ENCODE measurements at regions not wholly inside any gene's neighbourhood (a gene's known extent, or its start where the extent isn't known, plus 50 kb on each side); places are given as distances from the start of the nearest gene placed in this dataset.

DNA sequence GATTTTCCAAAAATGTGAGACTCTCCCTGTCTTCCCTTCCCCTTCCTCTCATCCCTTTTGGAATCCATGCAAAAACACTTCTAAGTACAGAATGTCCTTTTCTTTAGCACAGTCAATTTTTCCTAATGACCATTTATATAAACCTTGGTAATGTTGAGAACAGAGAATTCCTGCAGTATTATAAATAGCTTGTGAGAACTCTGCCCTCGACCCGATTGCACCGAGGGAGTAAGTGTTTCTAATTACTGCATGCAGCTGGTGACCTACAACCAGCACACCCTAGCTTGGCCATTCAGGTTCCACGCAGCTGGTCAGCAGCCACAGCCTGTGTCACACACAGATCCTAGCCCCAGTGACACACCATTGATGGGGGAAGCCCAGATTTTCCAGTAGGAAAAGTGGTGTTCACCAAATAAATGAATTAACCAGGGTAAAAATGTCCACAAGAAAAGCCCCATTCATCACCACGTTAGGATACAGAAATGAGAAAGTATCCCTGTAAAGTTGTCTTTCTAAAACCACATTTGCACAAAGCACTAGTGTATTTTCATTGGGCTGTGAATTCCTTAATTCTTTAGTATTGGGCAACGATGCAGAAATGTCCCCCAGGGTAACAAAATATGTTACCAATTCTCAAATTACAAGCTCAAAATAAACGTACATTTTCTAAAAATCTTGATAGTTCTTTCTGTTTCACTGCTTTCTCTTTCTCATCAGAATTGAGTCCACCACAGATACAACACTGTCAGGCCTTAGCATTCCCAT, 499.0 kb upstream of the KLF6 start:
- Histone ChIP-seq H3K9me1 (replicated peaks; ENCODE audit: control insufficient read depth, extremely low read depth, insufficient read depth, low read length) (no peaks in the 10 kb centered on the region), H3K36me3 (ENCODE audit: control insufficient read depth in 2 of 2, extremely low read depth in 1 of 2, insufficient read depth in 2 of 2, low read length in 2 of 2) (no peaks in the 10 kb centered on the region), H3K27ac (ENCODE audit: insufficient read depth, low read depth, low read length) (no peak overlapping the region), H3K27me3 (ENCODE audit: control insufficient read depth in 2 of 2, insufficient read depth in 2 of 2, low read length in 2 of 2) (no peaks in the 10 kb centered on the region), H3K4me1 (ENCODE audit: control insufficient read depth, extremely low read depth, insufficient read depth, low read length) (peaks cover 18% of the 10 kb centered on the region), H3K4me3 (replicated peaks in 1 of 3; ENCODE audit: insufficient read depth in 1 of 3, low read depth in 1 of 3, low read length in 3 of 3) (no peak overlapping the region), H3K4me2 (ENCODE audit: insufficient read depth, low read length) (no peak overlapping the region), H3K9me3 (replicated peaks; ENCODE audit: control insufficient read depth, insufficient read depth, low read length) (no peaks in the 10 kb centered on the region), H4K20me1 (replicated peaks; ENCODE audit: control insufficient read depth, extremely low read depth, insufficient read depth, low read length) (no peaks in the 10 kb centered on the region), H2AFZ (ENCODE audit: low read depth, low read length) (no peak overlapping the region), H3K79me2 (ENCODE audit: control insufficient read depth, insufficient read depth, low read length) (no peaks in the 10 kb centered on the region), H3K9ac (replicated peaks; ENCODE audit: extremely low read depth, insufficient read depth, low read length) (no peak overlapping the region)
- DNase-seq (ENCODE audit: low read depth, low spot score) (no peak), FAIRE-seq (no peak)
- POLR2A ChIA-PET = no interaction called here
- no TSS peak for BruUV-seq (replicated peaks)
- CTCF ChIA-PET = interaction anchor here (1.0 kb wide), 1 partner anchor 373 kb away, joined by 3 read pairs; no protein-coding TSS in a partner anchor
- TF ChIP-seq POLR2AphosphoS5 (IDR thresholded peaks at IDR 0.05; ENCODE audit: insufficient read depth, low read depth, low read length) = no peak
- no peak for TF ChIP-seq FOS (IDR thresholded peaks at IDR 0.05; ENCODE audit: borderline replicate concordance, insufficient read depth, low read length)
- TF ChIP-seq GATA2 (IDR thresholded peaks at IDR 0.05; ENCODE audit: insufficient read depth, insufficient read length, low read depth, low read length) = no peak
- no peak for TF ChIP-seq EZH2 (IDR thresholded peaks at IDR 0.05; ENCODE audit: borderline replicate concordance, low read depth, low read length, severe bottlenecking)
- no peak for TF ChIP-seq POLR2A (IDR thresholded peaks at IDR 0.05; ENCODE audit: low read depth, low read length)
- TF ChIP-seq MYC (IDR thresholded peaks at IDR 0.05; ENCODE audit: low read depth, low read length) = no peak
- intact Hi-C loops (cut with micrococcal nuclease) = no loop called here
- dilution Hi-C loops (cut with MboI; ENCODE audit: extremely low pct_ligation_motif_present, low sequenced_read_pairs) = no loop called here

DNA sequence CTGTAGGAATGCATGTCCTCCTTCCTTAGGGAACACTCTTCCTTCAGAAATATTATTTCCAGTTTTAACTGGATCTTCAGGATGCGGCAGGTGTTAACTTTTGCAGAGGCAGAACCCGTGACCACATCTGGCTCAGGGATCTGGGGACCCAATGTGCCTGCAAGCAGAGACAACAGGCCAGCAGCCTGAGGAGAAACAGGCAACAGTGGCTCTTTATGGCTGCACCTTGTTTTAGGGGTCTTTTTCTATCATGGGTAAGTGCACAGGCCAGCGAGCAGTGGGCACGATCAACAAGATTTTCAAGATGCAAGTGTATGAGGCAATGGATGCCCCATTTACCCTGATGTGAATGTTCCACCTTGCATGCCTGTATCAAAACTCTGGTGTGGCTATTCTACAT, 497.5 kb upstream of the KLF6 start:
- POLR2A ChIA-PET = no interaction called here
- Histone ChIP-seq H3K27ac (ENCODE audit: insufficient read depth, low read depth, low read length) (no peak overlapping the region), H3K27me3 (ENCODE audit: control insufficient read depth in 2 of 2, insufficient read depth in 2 of 2, low read length in 2 of 2) (no peaks in the 10 kb centered on the region), H3K4me1 (ENCODE audit: control insufficient read depth, extremely low read depth, insufficient read depth, low read length) (peaks cover 18% of the 10 kb centered on the region), H3K9ac (replicated peaks; ENCODE audit: extremely low read depth, insufficient read depth, low read length) (no peak overlapping the region), H3K79me2 (ENCODE audit: control insufficient read depth, insufficient read depth, low read length) (no peaks in the 10 kb centered on the region), H4K20me1 (replicated peaks; ENCODE audit: control insufficient read depth, extremely low read depth, insufficient read depth, low read length) (no peaks in the 10 kb centered on the region), H3K36me3 (ENCODE audit: control insufficient read depth in 2 of 2, extremely low read depth in 1 of 2, insufficient read depth in 2 of 2, low read length in 2 of 2) (no peaks in the 10 kb centered on the region), H3K4me2 (ENCODE audit: insufficient read depth, low read length) (no peak overlapping the region), H3K9me1 (replicated peaks; ENCODE audit: control insufficient read depth, extremely low read depth, insufficient read depth, low read length) (no peaks in the 10 kb centered on the region), H3K4me3 (replicated peaks in 1 of 3; ENCODE audit: insufficient read depth in 1 of 3, low read depth in 1 of 3, low read length in 3 of 3) (no peak overlapping the region), H2AFZ (ENCODE audit: low read depth, low read length) (no peak overlapping the region), H3K9me3 (replicated peaks; ENCODE audit: control insufficient read depth, insufficient read depth, low read length) (no peaks in the 10 kb centered on the region)
- CTCF ChIA-PET = no interaction called here
- intact Hi-C loops (cut with micrococcal nuclease) = no loop called here
- FAIRE-seq = no peak
- no peak for DNase-seq (ENCODE audit: low read depth, low spot score)
- BruUV-seq (replicated peaks) = no TSS peak
- dilution Hi-C loops (cut with MboI; ENCODE audit: extremely low pct_ligation_motif_present, low sequenced_read_pairs) = no loop called here
- TF ChIP-seq JUN (IDR thresholded peaks at IDR 0.05; ENCODE audit: borderline replicate concordance, insufficient read depth, insufficient read length, low read depth) (no peak), POLR2AphosphoS5 (IDR thresholded peaks at IDR 0.05; ENCODE audit: insufficient read depth, low read depth, low read length) (no peak), GATA2 (IDR thresholded peaks at IDR 0.05; ENCODE audit: insufficient read depth, insufficient read length, low read depth, low read length) (no peak), EZH2 (IDR thresholded peaks at IDR 0.05; ENCODE audit: borderline replicate concordance, low read depth, low read length, severe bottlenecking) (no peak)
